ENCODE measurements at regions not wholly inside any gene's neighbourhood (a gene's known extent, or its start where the extent isn't known, plus 50 kb on each side); places are given as distances from the start of the nearest gene placed in this dataset.

- no peak for TF ChIP-seq EZH2 (optimal IDR thresholded peaks at IDR 0.05; ENCODE audit: low read depth, low read length)
- no peak for TF ChIP-seq CTCF (IDR thresholded peaks at IDR 0.05; ENCODE audit: low read length)
Observed at GRCh38 chr9:31243386-31243785, 1141.1 kb upstream of the ACO1 start.
